ENCODE measurements at regions not wholly inside any gene's neighbourhood (a gene's known extent, or its start where the extent isn't known, plus 50 kb on each side); places are given as distances from the start of the nearest gene placed in this dataset.
"Not testable (repeated sequence)": the region's sequence is repeated elsewhere in the genome, so short reads cannot be mapped to it uniquely, and the experiment has no call there.

DNA sequence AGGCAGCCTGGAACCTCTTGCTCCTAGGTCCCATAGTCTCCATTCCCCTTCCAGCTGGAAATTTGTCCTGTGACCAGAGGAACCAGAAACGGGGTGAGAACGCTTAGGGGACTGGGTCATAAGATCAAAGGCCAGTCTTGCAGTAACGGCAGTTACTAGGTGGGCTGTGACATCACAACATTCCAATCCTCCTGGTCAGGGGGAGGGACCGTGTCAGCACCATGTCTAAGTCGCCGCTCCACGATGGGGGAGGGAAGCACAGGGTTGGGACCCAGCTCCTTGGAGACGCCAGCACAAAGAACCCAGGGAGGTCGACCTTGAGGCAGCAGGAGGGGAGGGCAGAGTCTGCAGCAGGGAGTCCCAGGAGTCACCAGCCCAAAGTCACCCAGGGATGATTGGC lies 158.3 kb downstream of the GOLGA6L22 start:
- TF ChIP-seq, protein P1, sequence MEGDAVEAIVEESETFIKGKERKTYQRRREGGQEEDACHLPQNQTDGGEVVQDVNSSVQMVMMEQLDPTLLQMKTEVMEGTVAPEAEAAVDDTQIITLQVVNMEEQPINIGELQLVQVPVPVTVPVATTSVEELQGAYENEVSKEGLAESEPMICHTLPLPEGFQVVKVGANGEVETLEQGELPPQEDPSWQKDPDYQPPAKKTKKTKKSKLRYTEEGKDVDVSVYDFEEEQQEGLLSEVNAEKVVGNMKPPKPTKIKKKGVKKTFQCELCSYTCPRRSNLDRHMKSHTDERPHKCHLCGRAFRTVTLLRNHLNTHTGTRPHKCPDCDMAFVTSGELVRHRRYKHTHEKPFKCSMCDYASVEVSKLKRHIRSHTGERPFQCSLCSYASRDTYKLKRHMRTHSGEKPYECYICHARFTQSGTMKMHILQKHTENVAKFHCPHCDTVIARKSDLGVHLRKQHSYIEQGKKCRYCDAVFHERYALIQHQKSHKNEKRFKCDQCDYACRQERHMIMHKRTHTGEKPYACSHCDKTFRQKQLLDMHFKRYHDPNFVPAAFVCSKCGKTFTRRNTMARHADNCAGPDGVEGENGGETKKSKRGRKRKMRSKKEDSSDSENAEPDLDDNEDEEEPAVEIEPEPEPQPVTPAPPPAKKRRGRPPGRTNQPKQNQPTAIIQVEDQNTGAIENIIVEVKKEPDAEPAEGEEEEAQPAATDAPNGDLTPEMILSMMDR (conservative IDR thresholded peaks at IDR 0.05 in 1 of 2, IDR thresholded peaks at IDR 0.05 in 1 of 2; ENCODE audit: low read depth in 1 of 2, low read length in 2 of 2), result not testable (repeated sequence)
- TF ChIP-seq EZH2 (IDR thresholded peaks at IDR 0.05; ENCODE audit: low read length, missing control alignments), result not testable (repeated sequence)

Measured in fibroblast of lung (primary cell).